GM12865 (cell line): ENCODE measurements at regions not wholly inside any gene's neighbourhood (a gene's known extent, or its start where the extent isn't known, plus 50 kb on each side); places are given as distances from the start of the nearest gene placed in this dataset.

Experiments
- DNase-seq: peaks from one replicate; pipeline ENCODE4 v3.0.0; 2010; ENCODE audit warnings: low read depth
- H3K4me3 ChIP-seq: 2 replicates; pipeline ENCODE4 v1.5.1; 2011; ENCODE audit warnings: mild to moderate bottlenecking, low read depth, low read length, control low read depth
- CTCF ChIP-seq: IDR thresholded peaks from 2 replicates; pipeline ENCODE4 v1.5.1; 2011; ENCODE audit warnings: low read length, control low read depth, low read depth, inconsistent platforms; ENCODE audit not compliant: insufficient read depth; ENCODE audit errors: missing control alignments

GRCh38 chr5:17399931-17400330 is 98.1 kb upstream of the TAF11L2 start:
- no peak overlapping the region for H3K4me3 ChIP-seq
- no peak for TF ChIP-seq CTCF
- no peak for DNase-seq

- H3K4me3 ChIP-seq: no peak overlapping the region
- DNase-seq: no peak
- no peak for TF ChIP-seq CTCF
Measured at GRCh38 chr5:17400724-17401469, 97.1 kb upstream of the TAF11L2 start.

GRCh38 chr5:17401470-17402288 is 96.4 kb upstream of the TAF11L2 start:
- no peak for TF ChIP-seq CTCF
- DNase-seq: no peak
- no peak overlapping the region for H3K4me3 ChIP-seq

GRCh38 chr5:17402289-17403121 is 95.5 kb upstream of the TAF11L2 start:
- no peak for TF ChIP-seq CTCF
- no peak overlapping the region for H3K4me3 ChIP-seq
- no peak for DNase-seq

- DNase-seq: no peak
- H3K4me3 ChIP-seq: no peak overlapping the region
- TF ChIP-seq CTCF: no peak
Measured at GRCh38 chr5:17403695-17404490, 94.1 kb upstream of the TAF11L2 start.

- no peak overlapping the region for H3K4me3 ChIP-seq
- DNase-seq: no peak
- TF ChIP-seq CTCF: no peak
Measured at GRCh38 chr5:17405976-17406375, 92.1 kb upstream of the TAF11L2 start.
